A549 (cell line): ENCODE measurements at regions not wholly inside any gene's neighbourhood (a gene's known extent, or its start where the extent isn't known, plus 50 kb on each side); places are given as distances from the start of the nearest gene placed in this dataset.

Experiments used
- ATAC-seq, 2 experiments: fragments of 200-7000 bp in 1 of 2; fragments of >200 bp in 1 of 2; cut with Nextera tagmentation in 1 of 2; cut with Tn5 transposase in 1 of 2; 3 replicates each; pipeline versions ENCODE4 v1.8.0 to v1.9.1; 2018 to 2020; ENCODE audit warnings: mild to moderate bottlenecking in 1 of 2, moderate library complexity in 1 of 2
- CTCF ChIA-PET: fragments of 300-600 bp; sonication (Branson Sonifier 250); formaldehyde crosslinking; extraction: SDS; loops from one replicate; lab custom pipeline; 2021; ENCODE audit warnings: antibody characterized with exemption, inconsistent platforms; lab: Yijun Ruan, JAX
- POLR2A ChIA-PET: fragments of 350-600 bp; formaldehyde crosslinking; extraction: SDS; loops from one replicate; lab custom pipeline; 2021; ENCODE audit warnings: antibody characterized with exemption, inconsistent platforms; lab: Yijun Ruan, JAX
- DNase-seq, 2 experiments: peaks; one replicate each; pipeline versions ENCODE4 v3.0.0 to v3.0.0-alpha.2; 2011 to 2016; ENCODE audit warnings: low read depth in 1 of 2, low spot score in 1 of 2
- FAIRE-seq: peaks from 2 replicates; lab custom pipeline; 2011; peaks lifted over from hg19 to GRCh38; lab: Jason Lieb, UNC
- H3K27ac ChIP-seq, 2 experiments: fragments of >200 bp; sonication (Bioruptor Twin); formaldehyde crosslinking; 3 replicates each; pipeline ENCODE4 v1.5.1; 2016 to 2017
- H3K4me1 ChIP-seq: fragments of >200 bp; sonication (Bioruptor Twin); formaldehyde crosslinking; 3 replicates; pipeline ENCODE4 v1.6.1; 2016
- H3K4me2 ChIP-seq: fragments of >200 bp; sonication (Bioruptor Twin); formaldehyde crosslinking; 3 replicates; pipeline ENCODE4 v1.6.1; 2016
- H3K4me3 ChIP-seq: fragments of >200 bp; sonication (Bioruptor Twin); formaldehyde crosslinking; 3 replicates; pipeline ENCODE4 v1.5.1; 2016
- H3K9me3 ChIP-seq: fragments of >200 bp; sonication (Bioruptor Twin); formaldehyde crosslinking; 3 replicates; pipeline ENCODE4 v1.6.1; 2016
- ATOH8 ChIP-seq: fragments of 250-450 bp; sonication (Bioruptor Pico); IDR thresholded peaks from 2 replicates; pipeline ENCODE4 v1.5.0; 2020; ENCODE audit warnings: low read depth, mild to moderate bottlenecking, moderate library complexity
- EHMT2 ChIP-seq: fragments of 200-600 bp; sonication (generic); IDR thresholded peaks from 2 replicates; pipeline ENCODE4 v1.6.1; 2016; ENCODE audit warnings: antibody characterized with exemption, low read depth, mild to moderate bottlenecking, moderate library complexity
- ELK1 ChIP-seq: fragments of 150-350 bp; IDR thresholded peaks from 2 replicates; pipeline ENCODE4 v1.6.1; 2014; ENCODE audit warnings: low read depth, mild to moderate bottlenecking, low read length
- EP300 ChIP-seq, 2 experiments: fragments of >200 bp; sonication (Bioruptor Twin); formaldehyde crosslinking; IDR thresholded peaks; 2 replicates in 1 of 2; 3 replicates in 1 of 2; pipeline ENCODE4 v1.6.1; 2016 to 2017
- FOSL2 ChIP-seq, 2 experiments: fragments of 450-650 bp in 1 of 2; fragments of >200 bp in 1 of 2; sonication (Bioruptor Twin) in 1 of 2; formaldehyde crosslinking; IDR thresholded peaks; 2 replicates each; pipeline versions ENCODE4 v1.5.0 to v1.6.1; 2016 to 2020; ENCODE audit warnings: mild to moderate bottlenecking in 1 of 2, moderate library complexity in 1 of 2
- FOXS1 ChIP-seq: fragments of 250-450 bp; sonication (Bioruptor Pico); IDR thresholded peaks from 2 replicates; pipeline ENCODE4 v1.5.0; 2020; ENCODE audit warnings: mild to moderate bottlenecking, moderate library complexity
- HMGXB4 ChIP-seq: fragments of 250-450 bp; sonication (Bioruptor Pico); IDR thresholded peaks from 2 replicates; pipeline ENCODE4 v1.5.0; 2021; ENCODE audit warnings: mild to moderate bottlenecking, moderate library complexity, borderline replicate concordance
- MAFK ChIP-seq: fragments of 450-650 bp; IDR thresholded peaks from 2 replicates; pipeline ENCODE4 v1.6.1; 2014; ENCODE audit not compliant: partially characterized antibody
- MAX ChIP-seq: IDR thresholded peaks from 2 replicates; pipeline ENCODE4 v1.6.1; 2012
- NR3C1 ChIP-seq: fragments of >200 bp; sonication (Bioruptor Twin); formaldehyde crosslinking; IDR thresholded peaks from 3 replicates; pipeline ENCODE4 v1.6.1; 2017
- POLR2A ChIP-seq: IDR thresholded peaks from 2 replicates; pipeline ENCODE4 v1.6.1; 2012; ENCODE audit warnings: mild to moderate bottlenecking, low read length
- RCOR1 ChIP-seq: fragments of 150-350 bp; IDR thresholded peaks from 2 replicates; pipeline ENCODE4 v1.6.1; 2014; ENCODE audit warnings: antibody characterized with exemption, low read length, low read depth
- REST ChIP-seq: fragments of 200-600 bp; sonication (generic); IDR thresholded peaks from 2 replicates; pipeline ENCODE4 v1.6.1; 2016; ENCODE audit warnings: antibody characterized with exemption, mild to moderate bottlenecking, moderate library complexity
- RNF2 ChIP-seq: fragments of 200-600 bp; sonication (generic); IDR thresholded peaks from 2 replicates; pipeline ENCODE4 v1.6.1; 2016; ENCODE audit warnings: low read depth, mild to moderate bottlenecking, antibody characterized with exemption, moderate library complexity, borderline replicate concordance
- SREBF2 ChIP-seq: fragments of 450-650 bp; IDR thresholded peaks from 2 replicates; pipeline ENCODE4 v1.6.1; 2014; ENCODE audit warnings: mild to moderate bottlenecking, moderate library complexity
- TP53 ChIP-seq: fragments of 250-450 bp; sonication (Bioruptor Pico); IDR thresholded peaks from 2 replicates; pipeline ENCODE4 v1.5.0; 2021; ENCODE audit warnings: mild to moderate bottlenecking, moderate library complexity
- WGBS: methylation state at CpG from one replicate; pipeline ENCODE4 v1.1.6; 2017; ENCODE audit errors: missing lambda C conversion rate; 5-methylcytosine and 5-hydroxymethylcytosine counted together

GRCh38 chr3:124315215-124316033 lies 323.5 kb upstream of the ROPN1 start:
- ATAC-seq, result peak; percentile 85 to 89; a peak in 5 of 6 replicates
- 63% methylated on average over 9 of the region's 9 CpGs for WGBS
- Histone ChIP-seq H3K27ac (no peak overlapping the region), H3K4me3 (no peak overlapping the region), H3K4me1 (peaks cover 7% of the 10 kb centered on the region; the same call in 1 of the 3 replicates), H3K4me2 (no peak overlapping the region), H3K9me3 (no peaks in the 10 kb centered on the region)
- DNase-seq, result peak; percentile 13 to 25
- no peak for FAIRE-seq
- ChIA-PET CTCF (interaction anchor here (0.9 to 1.6 kb wide), 2 partner anchors 17 to 295 kb away, joined by 3 to 4 read pairs; no protein-coding TSS in a partner anchor), POLR2A (no interaction called here)
- TF ChIP-seq REST (no peak), FOSL2 (IDR thresholded peaks at IDR 0.05) (no peak), FOSL2 (CRISPR knock-in tag; IDR thresholded peaks at IDR 0.05) (peak; percentile 33; the same call in 1 of the 2 replicates)

- ATAC-seq (no peak), DNase-seq (no peak), FAIRE-seq (no peak)
- TF ChIP-seq RCOR1, result no peak
- no peak for TF ChIP-seq EHMT2
- TF ChIP-seq MAFK, result no peak
- TF ChIP-seq EP300 (IDR thresholded peaks at IDR 0.05), result no peak
- no peak for TF ChIP-seq ELK1
- no peak for TF ChIP-seq HMGXB4 (CRISPR knock-in tag)
- TF ChIP-seq FOXS1 (CRISPR knock-in tag), result no peak
- TF ChIP-seq SREBF2, result no peak
- no peak overlapping the region for H3K27ac ChIP-seq
- H3K9me3 ChIP-seq, result no peaks in the 10 kb centered on the region
- ChIA-PET CTCF (interaction anchor here (0.9 kb wide), 1 partner anchor 295 kb away, joined by 4 read pairs; no protein-coding TSS in a partner anchor), POLR2A (no interaction called here)
- 86% methylated on average over 5 of the region's 5 CpGs for WGBS
- H3K4me3 ChIP-seq, result no peak overlapping the region
- H3K4me1 ChIP-seq, result peaks cover 7% of the 10 kb centered on the region; the same call in 1 of the 3 replicates
- H3K4me2 ChIP-seq, result no peak overlapping the region
Observed at GRCh38 chr3:124316034-124316287, 324.0 kb upstream of the ROPN1 start.

GRCh38 chr3:124318014-124318413 lies 326.1 kb upstream of the ROPN1 start:
- Histone ChIP-seq H3K4me3 (no peak overlapping the region), H3K4me1 (peaks cover 7% of the 10 kb centered on the region; the same call in 1 of the 3 replicates), H3K4me2 (no peak overlapping the region), H3K9me3 (no peaks in the 10 kb centered on the region), H3K27ac (no peak overlapping the region)
- FAIRE-seq (no peak), DNase-seq (no peak), ATAC-seq (no peak)
- no peak for TF ChIP-seq SREBF2
- no peak for TF ChIP-seq ATOH8 (CRISPR knock-in tag)
- TF ChIP-seq RNF2, result no peak
- TF ChIP-seq TP53 (CRISPR knock-in tag), result no peak
- TF ChIP-seq NR3C1, result no peak
- no peak for TF ChIP-seq MAX
- no peak for TF ChIP-seq POLR2A
- TF ChIP-seq FOXS1 (CRISPR knock-in tag), result no peak
- ChIA-PET CTCF (interaction anchor here (1.3 to 2.3 kb wide), 4 partner anchors 8 to 242 kb away, joined by 3 to 8 read pairs (median 6); no protein-coding TSS in a partner anchor), POLR2A (no interaction called here)
- 64% methylated on average over 3 of the region's 3 CpGs for WGBS
